ENCODE measurements at regions not wholly inside any gene's neighbourhood (a gene's known extent, or its start where the extent isn't known, plus 50 kb on each side); places are given as distances from the start of the nearest gene placed in this dataset.

DNA sequence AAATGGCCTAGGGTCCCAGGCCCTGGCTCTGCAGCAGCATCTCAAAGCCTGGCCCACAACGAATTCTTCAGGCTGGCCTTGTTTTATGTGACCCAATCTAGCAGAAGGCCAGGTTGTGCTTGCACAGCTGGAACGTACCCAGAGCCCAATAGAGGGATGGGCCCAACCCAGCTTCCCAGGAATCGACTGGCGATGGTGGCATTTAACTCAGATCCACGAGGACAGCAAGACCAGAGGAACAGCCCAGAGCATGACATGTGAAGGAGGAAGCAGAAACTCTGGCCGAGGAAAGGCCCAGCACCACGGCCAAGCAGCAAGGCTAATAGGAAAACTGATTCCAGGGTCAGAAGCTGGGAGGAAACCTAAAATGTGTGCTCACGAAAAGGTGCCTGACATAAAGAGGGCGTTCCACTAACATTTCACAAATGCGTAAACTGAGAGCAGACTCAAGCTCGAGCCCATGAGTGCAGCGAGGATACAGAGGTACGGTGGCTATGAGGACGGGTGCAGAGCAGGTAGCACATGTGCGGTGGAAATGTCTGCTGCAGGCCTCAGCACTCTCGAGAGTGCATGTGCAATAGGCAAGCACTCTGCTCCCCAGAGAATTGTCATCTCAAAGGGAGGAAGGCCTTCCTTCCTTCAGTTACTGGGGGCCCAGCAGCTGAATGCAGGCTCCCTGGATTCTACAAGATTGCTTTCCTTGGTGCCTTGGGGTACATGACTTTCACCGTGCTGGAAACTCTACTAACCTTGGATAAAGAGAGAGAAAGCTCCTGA, 156.9 kb upstream of the GLI2 start:
- Histone ChIP-seq H2BK20ac (ENCODE audit: low read length) (no peak overlapping the region), H3K23me2 (ENCODE audit: low read depth, low read length) (no peaks in the 10 kb centered on the region; the same call in 1 of the 2 replicates), H3K79me2 (ENCODE audit: control insufficient read depth in 1 of 2, insufficient read depth in 2 of 2, low read length in 2 of 2) (no peaks in the 10 kb centered on the region), H3K4me3 (ENCODE audit: extremely low read depth in 1 of 4, insufficient read depth in 2 of 4, low read depth in 3 of 4, low read length in 4 of 4) (no peak overlapping the region), H3K4ac (replicated peaks; ENCODE audit: insufficient read length, low read depth, low read length) (no peak overlapping the region), H3K9me3 (ENCODE audit: insufficient read depth in 2 of 2, low read depth in 1 of 2, low read length in 1 of 2) (no peaks in the 10 kb centered on the region), H3K4me2 (ENCODE audit: insufficient read depth in 1 of 2, low read depth in 2 of 2, low read length in 2 of 2) (no peak overlapping the region), H2AK5ac (ENCODE audit: low read depth, low read length) (no peak overlapping the region), H4K20me1 (replicated peaks in 1 of 2; ENCODE audit: control insufficient read depth in 1 of 2, insufficient read depth in 2 of 2, low read length in 2 of 2) (peaks cover 0 to 2% of the 10 kb centered on the region in 2 experiments), H3K23ac (ENCODE audit: insufficient read length) (no peak overlapping the region), H3K14ac (ENCODE audit: insufficient read length) (no peak overlapping the region), H3K79me1 (ENCODE audit: low read depth, low read length) (no peaks in the 10 kb centered on the region), H2BK12ac (ENCODE audit: low read depth, low read length) (no peak overlapping the region), H3K4me1 (replicated peaks in 1 of 4; ENCODE audit: control insufficient read depth in 3 of 4, insufficient read depth in 4 of 4, low read length in 3 of 4) (peaks cover 0 to 3% (median 2%) of the 10 kb centered on the region in 4 experiments; a peak in 4 of 7 replicates), H3K27me3 (replicated peaks in 1 of 4; ENCODE audit: control insufficient read depth in 3 of 4, extremely low read depth in 1 of 4, insufficient read depth in 3 of 4, low read length in 3 of 4) (peaks cover 0 to 55% (median 24%) of the 10 kb centered on the region in 4 experiments; a peak in 6 of 7 replicates), H2AFZ (ENCODE audit: low read length) (no peak overlapping the region), H3K18ac (ENCODE audit: extremely low read depth, low read length) (no peak overlapping the region), H4K91ac (replicated peaks; ENCODE audit: insufficient read length, low read length) (no peak overlapping the region), H4K5ac (ENCODE audit: insufficient read length, low read depth, low read length) (no peak overlapping the region), H2BK120ac (replicated peaks; ENCODE audit: low read depth, low read length) (no peak overlapping the region), H3K27ac (ENCODE audit: low read depth, low read length) (no peak overlapping the region), H3K9ac (replicated peaks in 1 of 4; ENCODE audit: extremely low read depth in 1 of 4, low read depth in 3 of 4, low read length in 3 of 4) (no peak overlapping the region), H2BK5ac (ENCODE audit: low read depth, low read length) (no peak overlapping the region), H4K8ac (ENCODE audit: extremely low read depth, insufficient read depth, low read length) (no peak overlapping the region), H3K56ac (replicated peaks; ENCODE audit: insufficient read length, low read depth, low read length) (no peak overlapping the region), H2BK15ac (ENCODE audit: low read length) (0 out of 2 replicates have a peak overlapping the region, but pooled peaks have one; percentile 12), H3K36me3 (ENCODE audit: control insufficient read depth in 2 of 4, insufficient read depth in 4 of 4, low read length in 3 of 4) (no peaks in the 10 kb centered on the region)
- no peak for TF ChIP-seq YY1 (IDR thresholded peaks at IDR 0.05; ENCODE audit: low read depth, low read length)
- TF ChIP-seq, protein P1, sequence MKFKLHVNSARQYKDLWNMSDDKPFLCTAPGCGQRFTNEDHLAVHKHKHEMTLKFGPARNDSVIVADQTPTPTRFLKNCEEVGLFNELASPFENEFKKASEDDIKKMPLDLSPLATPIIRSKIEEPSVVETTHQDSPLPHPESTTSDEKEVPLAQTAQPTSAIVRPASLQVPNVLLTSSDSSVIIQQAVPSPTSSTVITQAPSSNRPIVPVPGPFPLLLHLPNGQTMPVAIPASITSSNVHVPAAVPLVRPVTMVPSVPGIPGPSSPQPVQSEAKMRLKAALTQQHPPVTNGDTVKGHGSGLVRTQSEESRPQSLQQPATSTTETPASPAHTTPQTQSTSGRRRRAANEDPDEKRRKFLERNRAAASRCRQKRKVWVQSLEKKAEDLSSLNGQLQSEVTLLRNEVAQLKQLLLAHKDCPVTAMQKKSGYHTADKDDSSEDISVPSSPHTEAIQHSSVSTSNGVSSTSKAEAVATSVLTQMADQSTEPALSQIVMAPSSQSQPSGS (IDR thresholded peaks at IDR 0.05; ENCODE audit: low read length) = no peak
- no peak for TF ChIP-seq TAF1 (IDR thresholded peaks at IDR 0.05; ENCODE audit: low read depth, low read length)
- WGBS, 2 experiments (ENCODE audit: extremely low coverage in 1 of 2, insufficient coverage in 1 of 2, insufficient read length in 1 of 2, insufficient replicate concordance in 2 of 2, low coverage in 1 of 2, low lambda C conversion rate in 2 of 2, missing lambda C conversion rate in 1 of 2) = 79% methylated on average over 16 of the region's 17 CpGs; no CpG with 5 or more reads in 1 of the 2 experiments
- ChIA-PET CTCF (ENCODE audit: partially characterized antibody) (interaction anchor here (0.6 to 2.6 kb wide), 14 partner anchors 10 to 335 kb away, joined by 3 to 9 read pairs (median 4); no protein-coding TSS in a partner anchor), POLR2A (ENCODE audit: partially characterized antibody) (no interaction called here)
- FAIRE-seq = no peak
- DNase-seq (ENCODE audit: low read depth in 1 of 2, low spot score in 2 of 2) = no peak
